ENCODE measurements at regions not wholly inside any gene's neighbourhood (a gene's known extent, or its start where the extent isn't known, plus 50 kb on each side); places are given as distances from the start of the nearest gene placed in this dataset.

GRCh38 chr4:14532436-14532835 lies 469.8 kb upstream of the CPEB2 start:
- Histone ChIP-seq H2BK120ac (replicated peaks; ENCODE audit: low read depth, low read length) (no peak overlapping the region), H2BK12ac (ENCODE audit: low read depth, low read length) (no peak overlapping the region), H3K27ac (ENCODE audit: low read depth, low read length) (no peak overlapping the region), H3K18ac (ENCODE audit: extremely low read depth, low read length) (no peak overlapping the region), H2AK5ac (ENCODE audit: low read depth, low read length) (no peak overlapping the region), H4K91ac (replicated peaks; ENCODE audit: insufficient read length, low read length) (no peak overlapping the region), H3K4ac (replicated peaks; ENCODE audit: insufficient read length, low read depth, low read length) (no peak overlapping the region), H2BK5ac (ENCODE audit: low read depth, low read length) (no peak overlapping the region), H3K23ac (ENCODE audit: insufficient read length) (no peak overlapping the region), H3K9ac (replicated peaks in 1 of 4; ENCODE audit: extremely low read depth in 1 of 4, low read depth in 3 of 4, low read length in 3 of 4) (no peak overlapping the region), H3K14ac (ENCODE audit: insufficient read length) (no peak overlapping the region), H2AFZ (ENCODE audit: low read length) (no peak overlapping the region), H3K9me3 (ENCODE audit: insufficient read depth in 2 of 2, low read depth in 1 of 2, low read length in 1 of 2) (no peaks in the 10 kb centered on the region), H3K4me3 (ENCODE audit: extremely low read depth in 1 of 4, insufficient read depth in 2 of 4, low read depth in 3 of 4, low read length in 4 of 4) (no peak overlapping the region), H3K79me1 (ENCODE audit: low read depth, low read length) (no peaks in the 10 kb centered on the region), H3K36me3 (ENCODE audit: control insufficient read depth in 2 of 4, insufficient read depth in 4 of 4, low read length in 3 of 4) (no peaks in the 10 kb centered on the region), H2BK15ac (ENCODE audit: low read length) (no peak overlapping the region), H3K79me2 (ENCODE audit: control insufficient read depth in 1 of 2, insufficient read depth in 2 of 2, low read length in 2 of 2) (no peaks in the 10 kb centered on the region), H4K5ac (ENCODE audit: insufficient read length, low read depth, low read length) (no peak overlapping the region), H3K4me1 (replicated peaks in 1 of 4; ENCODE audit: control insufficient read depth in 3 of 4, insufficient read depth in 4 of 4, low read length in 3 of 4) (peaks cover 0 to 3% (median 1%) of the 10 kb centered on the region in 4 experiments; a peak in 3 of 7 replicates), H3K23me2 (ENCODE audit: low read depth, low read length) (no peaks in the 10 kb centered on the region), H3K56ac (replicated peaks; ENCODE audit: insufficient read length, low read depth, low read length) (no peak overlapping the region), H3K27me3 (replicated peaks in 1 of 4; ENCODE audit: control insufficient read depth in 3 of 4, extremely low read depth in 1 of 4, insufficient read depth in 3 of 4, low read length in 3 of 4) (no peaks in the 10 kb centered on the region; a peak in 1 of 7 replicates), H3K4me2 (ENCODE audit: insufficient read depth in 1 of 2, low read depth in 2 of 2, low read length in 2 of 2) (no peak overlapping the region), H4K8ac (ENCODE audit: extremely low read depth, insufficient read depth, low read length) (no peak overlapping the region), H4K20me1 (replicated peaks in 1 of 2; ENCODE audit: control insufficient read depth in 1 of 2, insufficient read depth in 2 of 2, low read length in 2 of 2) (no peaks in the 10 kb centered on the region), H2BK20ac (ENCODE audit: low read length) (no peak overlapping the region)
- CTCF ChIA-PET (ENCODE audit: partially characterized antibody): interaction anchor here (1.8 kb wide), 1 partner anchor 12 kb away, joined by 5 read pairs; no protein-coding TSS in a partner anchor
- POLR2A ChIA-PET (ENCODE audit: partially characterized antibody): interaction anchor here (0.6 kb wide), 1 partner anchor 33 kb away, joined by 3 read pairs; no protein-coding TSS in a partner anchor
- DNase-seq (ENCODE audit: low read depth in 1 of 2, low spot score in 2 of 2): no peak
- no peak for TF ChIP-seq KDM5A (IDR thresholded peaks at IDR 0.05; ENCODE audit: low read length)
- TF ChIP-seq YY1 (IDR thresholded peaks at IDR 0.05; ENCODE audit: low read depth, low read length): no peak
- no peak for TF ChIP-seq TBP (IDR thresholded peaks at IDR 0.05; ENCODE audit: low read depth, low read length)
- TF ChIP-seq CREB1 (IDR thresholded peaks at IDR 0.05): no peak
- no peak for TF ChIP-seq MAFK (IDR thresholded peaks at IDR 0.05; ENCODE audit: low read depth, low read length)
- TF ChIP-seq JUND (IDR thresholded peaks at IDR 0.05; ENCODE audit: low read length): no peak
- no peak for TF ChIP-seq SP2 (IDR thresholded peaks at IDR 0.05; ENCODE audit: low read length)
- TF ChIP-seq POLR2AphosphoS5 (IDR thresholded peaks at IDR 0.05; ENCODE audit: low read depth, low read length): no peak
- FAIRE-seq: no peak

Data from H1 (cell line).